Neural progenitor cell (in vitro differentiated cells): ENCODE measurements at regions not wholly inside any gene's neighbourhood (a gene's known extent, or its start where the extent isn't known, plus 50 kb on each side); places are given as distances from the start of the nearest gene placed in this dataset.

ENCODE experiments used
- DNase-seq: peaks from one replicate; pipeline ENCODE4 v3.0.0-alpha.2; 2016; ENCODE audit warnings: low spot score
- H2AFZ ChIP-seq: fragments of 200-600 bp; sonication (generic); replicated peaks from 2 replicates; pipeline ENCODE4 v1.6.1; 2016; ENCODE audit warnings: antibody characterized with exemption
- H3F3A ChIP-seq: fragments of 200-600 bp; sonication (generic); 2 replicates; pipeline ENCODE4 v1.6.1; 2016; ENCODE audit warnings: antibody characterized with exemption, low read depth
- H3K27ac ChIP-seq: fragments of 200-600 bp; sonication (generic); 2 replicates; pipeline ENCODE4 v1.5.1; 2016; ENCODE audit warnings: mild to moderate bottlenecking
- H3K27me3 ChIP-seq: fragments of 200-600 bp; sonication (generic); 2 replicates; pipeline ENCODE4 v1.6.1; 2016; ENCODE audit warnings: mild to moderate bottlenecking, moderate library complexity
- H3K36me3 ChIP-seq: fragments of 200-600 bp; sonication (generic); 2 replicates; pipeline ENCODE4 v1.5.1; 2016
- H3K4me1 ChIP-seq: fragments of 200-600 bp; sonication (generic); 2 replicates; pipeline ENCODE4 v1.6.1; 2016; ENCODE audit warnings: mixed run types
- H3K4me2 ChIP-seq: fragments of 200-600 bp; sonication (generic); 2 replicates; pipeline ENCODE4 v1.6.1; 2016
- H3K4me3 ChIP-seq: fragments of 200-600 bp; sonication (generic); 2 replicates; pipeline ENCODE4 v1.5.1; 2016
- H3K79me2 ChIP-seq: fragments of 200-600 bp; sonication (generic); 2 replicates; pipeline ENCODE4 v1.6.1; 2016; ENCODE audit warnings: low read depth
- H3K9ac ChIP-seq: fragments of 200-600 bp; sonication (generic); 2 replicates; pipeline ENCODE4 v1.6.1; 2016
- H3K9me3 ChIP-seq: fragments of 200-600 bp; sonication (generic); 2 replicates; pipeline ENCODE4 v1.5.1; 2016; ENCODE audit warnings: low read depth
- H4K20me1 ChIP-seq: fragments of 200-600 bp; sonication (generic); 2 replicates; pipeline ENCODE4 v1.6.1; 2016; ENCODE audit warnings: low read depth
- H3K27ac Mint-ChIP-seq: 3 replicates; pipeline ENCODE4 v1.8.0; 2021; ENCODE audit warnings: mixed read lengths
- H3K27me3 Mint-ChIP-seq: 2 replicates; pipeline ENCODE4 v1.8.0; 2022; ENCODE audit warnings: low read depth, mild to moderate bottlenecking, inconsistent platforms, moderate library complexity, mixed read lengths; ENCODE audit not compliant: insufficient read depth
- H3K36me3 Mint-ChIP-seq: 3 replicates; pipeline ENCODE4 v1.8.0; 2021; ENCODE audit warnings: mixed read lengths
- H3K4me1 Mint-ChIP-seq: 3 replicates; pipeline ENCODE4 v1.8.0; 2021; ENCODE audit warnings: mixed read lengths
- H3K4me3 Mint-ChIP-seq: 3 replicates; pipeline ENCODE4 v1.8.0; 2021; ENCODE audit warnings: mild to moderate bottlenecking, moderate library complexity, mixed read lengths
- H3K9me3 Mint-ChIP-seq: 3 replicates; pipeline ENCODE4 v1.8.0; 2020; ENCODE audit warnings: mixed read lengths
- EZH2 ChIP-seq: fragments of 200-600 bp; sonication (generic); IDR thresholded peaks from 2 replicates; pipeline ENCODE4 v1.6.1; 2017; ENCODE audit warnings: antibody characterized with exemption, mild to moderate bottlenecking, moderate library complexity
- EZH2phosphoT487 ChIP-seq: fragments of 200-600 bp; sonication (generic); IDR thresholded peaks from 2 replicates; pipeline ENCODE4 v1.6.1; 2017; ENCODE audit warnings: antibody characterized with exemption
- TF ChIP-seq, protein P1 (sequence below): fragments of 200-600 bp; sonication (generic); IDR thresholded peaks from 2 replicates; pipeline ENCODE4 v1.5.1; 2017; ENCODE audit warnings: antibody characterized with exemption, mild to moderate bottlenecking

- peaks cover 7% of the 10 kb centered on the region for H3K9me3 Mint-ChIP-seq
- TF ChIP-seq EZH2 (no peak), EZH2phosphoT487 (no peak)
- TF ChIP-seq, protein P1, sequence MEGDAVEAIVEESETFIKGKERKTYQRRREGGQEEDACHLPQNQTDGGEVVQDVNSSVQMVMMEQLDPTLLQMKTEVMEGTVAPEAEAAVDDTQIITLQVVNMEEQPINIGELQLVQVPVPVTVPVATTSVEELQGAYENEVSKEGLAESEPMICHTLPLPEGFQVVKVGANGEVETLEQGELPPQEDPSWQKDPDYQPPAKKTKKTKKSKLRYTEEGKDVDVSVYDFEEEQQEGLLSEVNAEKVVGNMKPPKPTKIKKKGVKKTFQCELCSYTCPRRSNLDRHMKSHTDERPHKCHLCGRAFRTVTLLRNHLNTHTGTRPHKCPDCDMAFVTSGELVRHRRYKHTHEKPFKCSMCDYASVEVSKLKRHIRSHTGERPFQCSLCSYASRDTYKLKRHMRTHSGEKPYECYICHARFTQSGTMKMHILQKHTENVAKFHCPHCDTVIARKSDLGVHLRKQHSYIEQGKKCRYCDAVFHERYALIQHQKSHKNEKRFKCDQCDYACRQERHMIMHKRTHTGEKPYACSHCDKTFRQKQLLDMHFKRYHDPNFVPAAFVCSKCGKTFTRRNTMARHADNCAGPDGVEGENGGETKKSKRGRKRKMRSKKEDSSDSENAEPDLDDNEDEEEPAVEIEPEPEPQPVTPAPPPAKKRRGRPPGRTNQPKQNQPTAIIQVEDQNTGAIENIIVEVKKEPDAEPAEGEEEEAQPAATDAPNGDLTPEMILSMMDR, result no peak
These were observed 143.9 kb upstream of the NCOR2 start for GRCh38 chr12:124711344-124711743.

GRCh38 chr12:124709722-124710687 lies 142.6 kb upstream of the NCOR2 start:
- no peaks in the 10 kb centered on the region for H3K36me3 Mint-ChIP-seq

More at GRCh38 chr12:124711344-124711743, 143.9 kb upstream of the NCOR2 start:
- no peak overlapping the region for H3K9ac ChIP-seq
- no peaks in the 10 kb centered on the region for H4K20me1 ChIP-seq
- H3K79me2 ChIP-seq, result no peaks in the 10 kb centered on the region
- H2AFZ ChIP-seq, result no peak overlapping the region
- no peaks in the 10 kb centered on the region for H3K9me3 ChIP-seq
- peaks cover 20% of the 10 kb centered on the region for H3K4me1 ChIP-seq
- peaks cover 20% of the 10 kb centered on the region for H3K27me3 Mint-ChIP-seq
- no peak overlapping the region for H3K27ac ChIP-seq
- H3K27ac Mint-ChIP-seq, result peak overlapping the region; percentile 4
- H3K36me3 Mint-ChIP-seq, result no peaks in the 10 kb centered on the region
- no peaks in the 10 kb centered on the region for H3K36me3 ChIP-seq
- H3K4me2 ChIP-seq, result no peak overlapping the region
- H3K4me3 Mint-ChIP-seq, result no peak overlapping the region
- no peak for DNase-seq
- H3K27me3 ChIP-seq, result no peaks in the 10 kb centered on the region
- H3K4me3 ChIP-seq, result no peak overlapping the region
- H3F3A ChIP-seq, result no peaks in the 10 kb centered on the region
- H3K4me1 Mint-ChIP-seq, result peaks cover 39% of the 10 kb centered on the region

DNA sequence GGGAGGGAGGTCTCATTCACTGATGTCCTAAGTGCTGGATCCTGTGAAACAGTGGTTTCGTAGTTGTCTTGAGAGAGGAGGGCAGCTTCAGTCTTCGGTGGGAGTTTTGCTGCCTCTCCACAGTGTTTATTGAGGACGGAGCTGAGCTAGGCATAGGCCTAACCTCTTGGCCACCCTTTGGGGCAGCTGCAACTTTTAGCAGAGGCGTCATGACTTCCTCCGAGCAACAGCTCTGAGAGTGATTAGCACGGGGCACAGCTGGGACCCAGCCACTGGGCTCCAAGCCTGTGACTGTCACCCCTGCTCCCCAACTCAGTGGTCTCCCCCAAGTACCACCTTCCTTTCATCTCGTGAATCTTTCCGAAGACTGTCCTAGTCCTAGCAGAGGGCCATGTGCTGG lies 139.9 kb upstream of the NCOR2 start:
- no peak overlapping the region for H2AFZ ChIP-seq
- Mint-ChIP-seq H3K4me1 (peaks cover 19% of the 10 kb centered on the region), H3K27ac (no peak overlapping the region), H3K36me3 (no peaks in the 10 kb centered on the region), H3K27me3 (peaks cover 14% of the 10 kb centered on the region), H3K9me3 (peaks cover 7% of the 10 kb centered on the region), H3K4me3 (no peak overlapping the region)
- H3K4me1 ChIP-seq, result peaks cover 14% of the 10 kb centered on the region
- DNase-seq, result no peak
- no peaks in the 10 kb centered on the region for H3K79me2 ChIP-seq
- TF ChIP-seq, protein P1, result no peak
- TF ChIP-seq EZH2phosphoT487, result no peak
- no peak for TF ChIP-seq EZH2
- no peak overlapping the region for H3K27ac ChIP-seq
- H3K9me3 ChIP-seq, result no peaks in the 10 kb centered on the region
- no peaks in the 10 kb centered on the region for H3K27me3 ChIP-seq
- H3K9ac ChIP-seq, result no peak overlapping the region
- H4K20me1 ChIP-seq, result no peaks in the 10 kb centered on the region
- H3F3A ChIP-seq, result peaks cover 12% of the 10 kb centered on the region
- H3K36me3 ChIP-seq, result no peaks in the 10 kb centered on the region
- no peak overlapping the region for H3K4me3 ChIP-seq
- H3K4me2 ChIP-seq, result no peak overlapping the region

More at GRCh38 chr12:124709722-124710687, 142.6 kb upstream of the NCOR2 start:
- H3K4me2 ChIP-seq, result no peak overlapping the region
- peaks cover 20% of the 10 kb centered on the region for H3K27me3 Mint-ChIP-seq
- peak overlapping the region; percentile 10 for H3K4me3 Mint-ChIP-seq
- no peaks in the 10 kb centered on the region for H4K20me1 ChIP-seq
- H3F3A ChIP-seq, result peaks cover 12% of the 10 kb centered on the region
- H3K4me1 Mint-ChIP-seq, result peaks cover 30% of the 10 kb centered on the region
- H3K4me1 ChIP-seq, result peaks cover 23% of the 10 kb centered on the region
- H3K27me3 ChIP-seq, result no peaks in the 10 kb centered on the region
- H3K27ac Mint-ChIP-seq, result peak overlapping the region; percentile 29
- H3K9me3 ChIP-seq, result no peaks in the 10 kb centered on the region
- no peak overlapping the region for H2AFZ ChIP-seq
- no peak overlapping the region for H3K4me3 ChIP-seq
- H3K36me3 ChIP-seq, result no peaks in the 10 kb centered on the region
- no peaks in the 10 kb centered on the region for H3K79me2 ChIP-seq
- TF ChIP-seq EZH2phosphoT487 (no peak), EZH2 (no peak)
- TF ChIP-seq, protein P1, result no peak
- no peak overlapping the region for H3K9ac ChIP-seq
- H3K27ac ChIP-seq, result no peak overlapping the region
- DNase-seq, result no peak
- peaks cover 7% of the 10 kb centered on the region for H3K9me3 Mint-ChIP-seq
